HG02973 (cell line): ENCODE measurements at regions not wholly inside any gene's neighbourhood (a gene's known extent, or its start where the extent isn't known, plus 50 kb on each side); places are given as distances from the start of the nearest gene placed in this dataset.
A peak's percentile ranks its signal among the peaks of the same experiment; 100 is the strongest.
"Not testable (repeated sequence)": the region's sequence is repeated elsewhere in the genome, so short reads cannot be mapped to it uniquely, and the experiment has no call there.

Experiments
- ATAC-seq: cut with Tn5 transposase; IDR thresholded peaks from one replicate; pipeline ENCODE4 v1.9.1; 2021; ENCODE audit warnings: moderate library complexity; ENCODE audit not compliant: unreplicated experiment

GRCh38 chr22:22296047-22296446 lies 51.5 kb downstream of the VPREB1 start:
- not testable (repeated sequence) for ATAC-seq

GRCh38 chr22:22297159-22297793 lies 52.7 kb downstream of the VPREB1 start:
- not testable (repeated sequence) for ATAC-seq

- peak; percentile 71 for ATAC-seq
Observed at GRCh38 chr22:22297794-22298653, 53.4 kb downstream of the VPREB1 start.

- not testable (repeated sequence) for ATAC-seq
Observed at GRCh38 chr22:22298654-22299009, 54.0 kb downstream of the VPREB1 start.

- ATAC-seq: not testable (repeated sequence)
Observed at GRCh38 chr22:22300511-22300910, 55.9 kb downstream of the VPREB1 start.

- not testable (repeated sequence) for ATAC-seq
Observed at GRCh38 chr22:22300946-22301345, 56.4 kb downstream of the VPREB1 start.

- ATAC-seq: no peak
Observed at GRCh38 chr22:22316589-22316988, 72.0 kb downstream of the VPREB1 start.

GRCh38 chr22:22318723-22319465 lies 74.3 kb downstream of the VPREB1 start:
- ATAC-seq: no peak

- ATAC-seq: not testable (repeated sequence)
Observed at GRCh38 chr22:22321743-22322611, 77.4 kb downstream of the VPREB1 start.

- no peak for ATAC-seq
Observed at GRCh38 chr22:22322792-22323191, 78.2 kb downstream of the VPREB1 start.

GRCh38 chr22:22327723-22328122 lies 83.1 kb downstream of the VPREB1 start:
- no peak for ATAC-seq

- no peak for ATAC-seq
Observed at GRCh38 chr22:22329792-22330191, 85.2 kb downstream of the VPREB1 start.

GRCh38 chr22:22335640-22336039 lies 91.1 kb downstream of the VPREB1 start:
- ATAC-seq: not testable (repeated sequence)

GRCh38 chr22:22336333-22336732 lies 91.7 kb downstream of the VPREB1 start:
- ATAC-seq: not testable (repeated sequence)

GRCh38 chr22:22338778-22339177 lies 94.2 kb downstream of the VPREB1 start:
- not testable (repeated sequence) for ATAC-seq

- no peak for ATAC-seq
Observed at GRCh38 chr22:22341736-22342135, 97.2 kb downstream of the VPREB1 start.

- ATAC-seq: no peak
Observed at GRCh38 chr22:22342697-22343580, 98.4 kb downstream of the VPREB1 start.

- ATAC-seq: no peak
Observed at GRCh38 chr22:22343581-22344296, 99.2 kb downstream of the VPREB1 start.

GRCh38 chr22:22344430-22344829 lies 99.8 kb downstream of the VPREB1 start:
- ATAC-seq: no peak
